ENCODE measurements at regions not wholly inside any gene's neighbourhood (a gene's known extent, or its start where the extent isn't known, plus 50 kb on each side); places are given as distances from the start of the nearest gene placed in this dataset.

- TF ChIP-seq CTCF (IDR thresholded peaks at IDR 0.05) (no peak), REST (IDR thresholded peaks at IDR 0.05; ENCODE audit: insufficient read depth in 1 of 2, low read depth in 2 of 2, low read length in 1 of 2) (no peak), POLR2AphosphoS5 (IDR thresholded peaks at IDR 0.05; ENCODE audit: low read depth, low read length) (no peak), TCF7L2 (IDR thresholded peaks at IDR 0.05; ENCODE audit: low read depth, low read length) (no peak), SIN3A (IDR thresholded peaks at IDR 0.05; ENCODE audit: borderline replicate concordance, insufficient read depth, low read depth, low read length) (no peak)
Observed at GRCh38 chrX:98448524-98448923, 1564.8 kb downstream of the RPA4 start.
